Smooth muscle cell (in vitro differentiated cells): ENCODE measurements at regions not wholly inside any gene's neighbourhood (a gene's known extent, or its start where the extent isn't known, plus 50 kb on each side); places are given as distances from the start of the nearest gene placed in this dataset.

Experiments
- DNase-seq: peaks from one replicate; lab custom pipeline; 2025; ENCODE audit not compliant: unreplicated experiment; lab: John Stamatoyannopoulos, UW
- H2AFZ ChIP-seq: fragments of 200-600 bp; sonication (generic); 2 replicates; pipeline ENCODE4 v1.6.0; 2016; ENCODE audit warnings: antibody characterized with exemption, low read depth, mild to moderate bottlenecking
- H3F3A ChIP-seq: fragments of 200-600 bp; sonication (generic); 2 replicates; pipeline ENCODE4 v1.6.0; 2017; ENCODE audit warnings: antibody characterized with exemption, low read depth
- H3K27ac ChIP-seq: fragments of 200-600 bp; sonication (generic); 2 replicates; pipeline ENCODE4 v1.5.1; 2016; ENCODE audit warnings: low read depth, mild to moderate bottlenecking
- H3K27me3 ChIP-seq: fragments of 200-600 bp; sonication (generic); 2 replicates; pipeline ENCODE4 v1.6.1; 2016; ENCODE audit warnings: low read depth, mild to moderate bottlenecking
- H3K36me3 ChIP-seq: fragments of 200-600 bp; sonication (generic); 2 replicates; pipeline ENCODE4 v1.5.1; 2016; ENCODE audit warnings: low read depth
- H3K4me1 ChIP-seq: fragments of 200-600 bp; sonication (generic); 2 replicates; pipeline ENCODE4 v1.5.1; 2016; ENCODE audit warnings: low read depth
- H3K4me2 ChIP-seq: fragments of 200-600 bp; sonication (generic); 2 replicates; pipeline ENCODE4 v1.6.0; 2016; ENCODE audit warnings: mild to moderate bottlenecking
- H3K4me3 ChIP-seq: fragments of 200-600 bp; sonication (generic); 2 replicates; pipeline ENCODE4 v1.5.1; 2016; ENCODE audit warnings: mild to moderate bottlenecking
- H3K79me2 ChIP-seq: fragments of 200-600 bp; sonication (generic); 2 replicates; pipeline ENCODE4 v1.6.0; 2016; ENCODE audit warnings: low read depth, mild to moderate bottlenecking
- H3K9ac ChIP-seq: fragments of 200-600 bp; sonication (generic); 2 replicates; pipeline ENCODE4 v1.6.0; 2016; ENCODE audit warnings: low read depth
- H3K9me3 ChIP-seq: fragments of 200-600 bp; sonication (generic); replicated peaks from 2 replicates; pipeline ENCODE4 v1.5.1; 2016; ENCODE audit warnings: low read depth
- H4K20me1 ChIP-seq: fragments of 200-600 bp; sonication (generic); 2 replicates; pipeline ENCODE4 v1.6.0; 2016; ENCODE audit warnings: low read depth
- WGBS: methylation state at CpG from one replicate; pipeline ENCODE4 v1.1.7; 2016; ENCODE audit warnings: low lambda C conversion rate; 5-methylcytosine and 5-hydroxymethylcytosine counted together
- TF ChIP-seq, protein P1 (sequence below): fragments of 200-600 bp; sonication (generic); IDR thresholded peaks from 2 replicates; pipeline ENCODE4 v1.5.1; 2017; ENCODE audit warnings: borderline replicate concordance, mild to moderate bottlenecking, antibody characterized with exemption; ENCODE audit not compliant: insufficient read depth, poor library complexity, severe bottlenecking

DNA sequence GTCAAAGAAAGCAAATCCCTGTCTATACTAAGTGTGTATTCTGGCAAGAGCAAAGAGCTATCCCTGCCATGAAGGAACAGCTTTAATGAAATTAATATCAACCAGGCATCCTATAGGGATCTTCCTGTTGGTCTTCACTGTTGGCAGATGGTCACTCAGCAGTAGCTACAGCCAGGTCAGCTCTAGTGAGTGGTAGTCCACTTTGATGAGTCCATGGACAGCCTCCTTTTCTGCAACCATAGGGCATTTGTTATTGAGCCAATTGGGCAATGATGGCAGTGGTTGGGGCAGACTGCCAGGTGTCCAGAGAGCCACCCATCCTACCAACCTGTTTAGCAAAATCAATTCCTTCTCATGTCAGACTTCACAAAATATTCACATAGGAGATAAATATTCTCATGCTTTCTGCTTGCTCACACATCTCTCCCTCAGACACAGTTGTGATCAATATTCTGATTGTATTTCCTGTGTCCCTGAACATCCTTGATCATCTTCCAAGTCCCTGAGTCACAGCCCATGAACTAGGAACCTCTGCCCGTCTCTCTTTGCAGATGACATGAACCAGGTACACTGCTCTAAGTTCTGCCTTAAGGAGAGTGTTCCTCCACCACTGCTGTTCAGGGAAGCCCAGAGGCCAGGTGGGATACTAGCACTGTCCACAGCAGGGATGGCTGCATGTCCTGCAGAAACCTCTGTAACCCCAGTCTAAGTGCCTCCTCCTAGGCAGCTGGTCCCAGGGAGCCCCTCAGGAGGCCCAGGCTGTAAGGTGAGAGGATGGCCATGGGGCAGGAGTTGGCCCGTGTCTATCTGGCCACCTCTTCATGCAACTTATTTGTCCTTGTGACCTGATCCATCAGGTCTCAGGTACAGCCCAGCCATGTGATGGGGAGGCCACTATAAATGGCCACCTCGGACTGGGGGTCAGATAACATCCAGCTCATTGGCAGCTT is 74.2 kb upstream of the IGLL5 start:
- no peak overlapping the region for H3K4me2 ChIP-seq
- H3F3A ChIP-seq, result no peaks in the 10 kb centered on the region
- H3K36me3 ChIP-seq, result no peaks in the 10 kb centered on the region
- H3K27ac ChIP-seq, result no peak overlapping the region
- H3K9ac ChIP-seq, result no peak overlapping the region
- no peak overlapping the region for H3K4me3 ChIP-seq
- 68% methylated on average over 3 of the region's 3 CpGs for WGBS
- TF ChIP-seq, protein P1, sequence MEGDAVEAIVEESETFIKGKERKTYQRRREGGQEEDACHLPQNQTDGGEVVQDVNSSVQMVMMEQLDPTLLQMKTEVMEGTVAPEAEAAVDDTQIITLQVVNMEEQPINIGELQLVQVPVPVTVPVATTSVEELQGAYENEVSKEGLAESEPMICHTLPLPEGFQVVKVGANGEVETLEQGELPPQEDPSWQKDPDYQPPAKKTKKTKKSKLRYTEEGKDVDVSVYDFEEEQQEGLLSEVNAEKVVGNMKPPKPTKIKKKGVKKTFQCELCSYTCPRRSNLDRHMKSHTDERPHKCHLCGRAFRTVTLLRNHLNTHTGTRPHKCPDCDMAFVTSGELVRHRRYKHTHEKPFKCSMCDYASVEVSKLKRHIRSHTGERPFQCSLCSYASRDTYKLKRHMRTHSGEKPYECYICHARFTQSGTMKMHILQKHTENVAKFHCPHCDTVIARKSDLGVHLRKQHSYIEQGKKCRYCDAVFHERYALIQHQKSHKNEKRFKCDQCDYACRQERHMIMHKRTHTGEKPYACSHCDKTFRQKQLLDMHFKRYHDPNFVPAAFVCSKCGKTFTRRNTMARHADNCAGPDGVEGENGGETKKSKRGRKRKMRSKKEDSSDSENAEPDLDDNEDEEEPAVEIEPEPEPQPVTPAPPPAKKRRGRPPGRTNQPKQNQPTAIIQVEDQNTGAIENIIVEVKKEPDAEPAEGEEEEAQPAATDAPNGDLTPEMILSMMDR, result no peak
- peaks cover 53% of the 10 kb centered on the region for H3K27me3 ChIP-seq
- H4K20me1 ChIP-seq, result no peaks in the 10 kb centered on the region
- no peak overlapping the region for H2AFZ ChIP-seq
- no peaks in the 10 kb centered on the region for H3K4me1 ChIP-seq
- no peaks in the 10 kb centered on the region for H3K79me2 ChIP-seq
- no peak for DNase-seq
- no peaks in the 10 kb centered on the region for H3K9me3 ChIP-seq

- Histone ChIP-seq H3K9ac (no peak overlapping the region), H3K79me2 (no peaks in the 10 kb centered on the region), H3K27ac (no peak overlapping the region), H3K36me3 (no peaks in the 10 kb centered on the region), H3K4me3 (no peak overlapping the region), H3K9me3 (no peaks in the 10 kb centered on the region), H3K4me1 (no peaks in the 10 kb centered on the region), H3F3A (no peaks in the 10 kb centered on the region), H3K4me2 (no peak overlapping the region), H2AFZ (no peak overlapping the region), H4K20me1 (no peaks in the 10 kb centered on the region), H3K27me3 (peaks cover 44% of the 10 kb centered on the region)
- TF ChIP-seq, protein P1, result no peak
- DNase-seq, result no peak
- 81% methylated on average over 14 of the region's 14 CpGs for WGBS
Observed at GRCh38 chr22:22814666-22815396, 72.8 kb upstream of the IGLL5 start.

DNA sequence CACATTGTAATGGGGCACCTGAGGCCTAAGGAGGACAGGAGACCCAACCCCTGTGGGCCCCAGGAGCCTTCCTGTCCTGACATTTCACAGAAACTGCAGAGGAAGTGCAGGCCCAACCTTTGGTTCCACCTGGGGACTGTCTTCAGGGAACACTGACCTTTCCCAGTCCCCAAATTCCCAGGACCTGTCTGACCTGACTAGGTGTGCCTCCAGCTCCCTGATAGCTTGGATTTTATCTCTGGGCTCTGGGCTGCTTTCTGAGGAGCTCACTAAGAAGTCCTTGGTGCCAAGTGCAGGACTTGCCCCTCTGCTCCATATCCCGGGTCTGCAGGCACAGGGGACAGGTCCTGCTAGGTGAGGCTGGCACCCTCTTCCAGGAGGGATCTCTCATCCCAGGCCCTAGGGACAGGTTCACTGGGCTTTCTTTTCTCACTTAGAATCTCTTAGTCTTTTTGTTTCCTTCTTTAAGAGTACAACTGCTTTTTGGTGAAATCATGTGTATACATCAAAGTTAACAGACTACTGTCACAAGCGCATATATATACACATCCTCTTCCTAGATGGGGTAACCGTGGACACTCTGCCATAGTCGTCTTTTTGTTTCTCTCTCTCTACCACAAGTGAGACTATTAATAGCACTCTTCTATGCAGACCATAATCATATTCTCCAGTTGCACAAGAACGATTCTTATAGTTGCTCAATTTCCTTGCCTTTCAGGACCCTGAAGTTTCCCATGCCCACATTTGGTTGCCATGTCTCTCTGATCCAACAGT is 72.0 kb upstream of the IGLL5 start:
- no peak overlapping the region for H3K9ac ChIP-seq
- H3F3A ChIP-seq, result no peaks in the 10 kb centered on the region
- H3K4me3 ChIP-seq, result no peak overlapping the region
- no peak for DNase-seq
- no peaks in the 10 kb centered on the region for H4K20me1 ChIP-seq
- no peaks in the 10 kb centered on the region for H3K36me3 ChIP-seq
- WGBS, result 72% methylated on average over 5 of the region's 5 CpGs
- H3K4me2 ChIP-seq, result no peak overlapping the region
- peaks cover 45% of the 10 kb centered on the region for H3K27me3 ChIP-seq
- H3K9me3 ChIP-seq, result no peaks in the 10 kb centered on the region
- no peak overlapping the region for H3K27ac ChIP-seq
- no peaks in the 10 kb centered on the region for H3K79me2 ChIP-seq
- H3K4me1 ChIP-seq, result no peaks in the 10 kb centered on the region
- H2AFZ ChIP-seq, result no peak overlapping the region
- TF ChIP-seq, protein P1, result no peak
